ENCODE measurements at regions not wholly inside any gene's neighbourhood (a gene's known extent, or its start where the extent isn't known, plus 50 kb on each side); places are given as distances from the start of the nearest gene placed in this dataset.
A peak's percentile ranks its signal among the peaks of the same experiment; 100 is the strongest.

DNA sequence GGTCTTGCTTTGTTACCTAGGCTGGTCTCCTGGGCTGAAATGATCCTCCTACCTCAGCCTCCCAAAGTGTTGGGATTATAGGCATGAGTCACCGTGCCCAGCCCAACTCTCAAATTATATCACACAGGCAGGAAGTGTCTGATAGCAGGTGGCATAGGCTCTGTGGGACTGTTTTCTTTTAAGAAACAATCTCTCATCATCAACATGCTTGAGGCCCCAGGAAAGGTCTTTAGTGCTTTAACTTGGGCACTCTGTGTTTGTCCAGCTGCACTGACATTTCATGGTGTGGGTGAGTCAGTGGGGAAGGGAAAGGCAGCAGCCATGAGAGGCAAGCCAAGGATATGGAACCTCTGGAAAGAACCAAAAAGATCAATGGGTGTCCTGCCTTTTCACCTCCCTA is 88.1 kb upstream of the TSPAN5 start:
- no peak for ATAC-seq (ENCODE audit: low read depth)
- no peak overlapping the region for H3K27ac Mint-ChIP-seq

GRCh38 chr4:98745366-98745765 is 87.0 kb upstream of the TSPAN5 start:
- ATAC-seq (ENCODE audit: low read depth) (no peak), DNase-seq (ENCODE audit: low spot score in 2 of 2) (no peak)
- H3K27ac Mint-ChIP-seq = no peak overlapping the region
- peaks cover 11% of the 10 kb centered on the region for H3K4me1 Mint-ChIP-seq
- no peaks in the 10 kb centered on the region for H3K36me3 Mint-ChIP-seq
- H3K9me3 Mint-ChIP-seq = no peaks in the 10 kb centered on the region
- H3K4me3 Mint-ChIP-seq = no peak overlapping the region
- H3K27me3 Mint-ChIP-seq = no peaks in the 10 kb centered on the region

More for the DNA sequence above, 88.1 kb upstream of the TSPAN5 start:
- Mint-ChIP-seq H3K27me3 (no peaks in the 10 kb centered on the region), H3K9me3 (no peaks in the 10 kb centered on the region), H3K4me3 (no peak overlapping the region), H3K36me3 (no peaks in the 10 kb centered on the region), H3K4me1 (peaks cover 11% of the 10 kb centered on the region)
- DNase-seq (ENCODE audit: low spot score in 2 of 2) = no peak

GRCh38 chr4:98744372-98745150 is 86.2 kb upstream of the TSPAN5 start:
- DNase-seq (ENCODE audit: low spot score in 2 of 2) (no peak), ATAC-seq (ENCODE audit: low read depth) (no peak)
- H3K4me1 Mint-ChIP-seq = peaks cover 10% of the 10 kb centered on the region
- H3K9me3 Mint-ChIP-seq = no peaks in the 10 kb centered on the region
- no peaks in the 10 kb centered on the region for H3K36me3 Mint-ChIP-seq
- no peaks in the 10 kb centered on the region for H3K27me3 Mint-ChIP-seq
- no peak overlapping the region for H3K27ac Mint-ChIP-seq
- H3K4me3 Mint-ChIP-seq = no peak overlapping the region

- ATAC-seq (ENCODE audit: low read depth) (no peak), DNase-seq (ENCODE audit: low spot score in 2 of 2) (no peak)
- Mint-ChIP-seq H3K36me3 (no peaks in the 10 kb centered on the region), H3K27me3 (no peaks in the 10 kb centered on the region), H3K27ac (no peak overlapping the region), H3K4me1 (no peaks in the 10 kb centered on the region), H3K9me3 (peaks cover 5% of the 10 kb centered on the region), H3K4me3 (no peak overlapping the region)
Observed at GRCh38 chr4:98741952-98742351, 83.5 kb upstream of the TSPAN5 start.

- no peak for DNase-seq (ENCODE audit: low spot score in 2 of 2)
- H3K4me1 Mint-ChIP-seq = no peaks in the 10 kb centered on the region
- H3K27me3 Mint-ChIP-seq = peaks cover 1% of the 10 kb centered on the region
- H3K36me3 Mint-ChIP-seq = no peaks in the 10 kb centered on the region
- H3K9me3 Mint-ChIP-seq = peaks cover 5% of the 10 kb centered on the region
- ATAC-seq (ENCODE audit: low read depth) = no peak
- peak overlapping the region; percentile 19 for H3K27ac Mint-ChIP-seq
- H3K4me3 Mint-ChIP-seq = no peak overlapping the region
Observed at GRCh38 chr4:98739751-98740150, 81.3 kb upstream of the TSPAN5 start.

DNA sequence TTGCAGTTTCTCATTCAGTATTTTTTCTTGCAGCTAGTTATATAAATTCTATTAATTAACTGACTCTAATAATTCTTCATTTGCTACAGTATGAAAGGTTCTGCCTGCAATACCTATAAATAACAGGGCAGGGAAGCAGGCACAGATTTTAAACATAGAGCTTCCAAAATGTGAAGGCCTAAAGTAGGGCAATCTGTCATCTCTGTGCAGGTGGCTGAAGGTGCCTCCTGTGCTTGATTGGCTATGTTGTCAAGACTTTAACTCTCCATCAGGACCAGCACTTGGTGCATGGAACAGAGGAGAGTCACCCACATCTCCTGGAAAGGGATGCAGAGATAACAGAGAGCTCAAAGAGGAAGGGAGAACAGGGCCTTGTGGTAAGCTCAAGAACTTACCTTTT is 75.2 kb upstream of the TSPAN5 start:
- no peaks in the 10 kb centered on the region for H3K4me1 Mint-ChIP-seq
- H3K27me3 Mint-ChIP-seq = peaks cover 1% of the 10 kb centered on the region
- H3K4me3 Mint-ChIP-seq = no peak overlapping the region
- DNase-seq (ENCODE audit: low spot score in 2 of 2) (no peak), ATAC-seq (ENCODE audit: low read depth) (no peak)
- peaks cover 5% of the 10 kb centered on the region for H3K9me3 Mint-ChIP-seq
- no peaks in the 10 kb centered on the region for H3K36me3 Mint-ChIP-seq
- H3K27ac Mint-ChIP-seq = no peak overlapping the region

GRCh38 chr4:98728871-98729270 is 70.5 kb upstream of the TSPAN5 start:
- Mint-ChIP-seq H3K36me3 (peaks cover 7% of the 10 kb centered on the region), H3K4me3 (no peak overlapping the region), H3K4me1 (peaks cover 3% of the 10 kb centered on the region), H3K27ac (no peak overlapping the region), H3K9me3 (peaks cover 11% of the 10 kb centered on the region), H3K27me3 (peaks cover 1% of the 10 kb centered on the region)
- ATAC-seq (ENCODE audit: low read depth) = no peak
- no peak for DNase-seq (ENCODE audit: low spot score in 2 of 2)

GRCh38 chr4:98728433-98728832 is 70.0 kb upstream of the TSPAN5 start:
- DNase-seq (ENCODE audit: low spot score in 2 of 2) = no peak

GRCh38 chr4:98722000-98722399 is 63.6 kb upstream of the TSPAN5 start:
- no peak overlapping the region for H3K4me3 Mint-ChIP-seq
- H3K27ac Mint-ChIP-seq = no peak overlapping the region
- H3K27me3 Mint-ChIP-seq = peaks cover 5% of the 10 kb centered on the region
- H3K36me3 Mint-ChIP-seq = peaks cover 9% of the 10 kb centered on the region
- no peak for ATAC-seq (ENCODE audit: low read depth)
- H3K4me1 Mint-ChIP-seq = no peaks in the 10 kb centered on the region
- H3K9me3 Mint-ChIP-seq = peaks cover 14% of the 10 kb centered on the region
- no peak for DNase-seq (ENCODE audit: low spot score in 2 of 2)

More at GRCh38 chr4:98728433-98728832, 70.0 kb upstream of the TSPAN5 start:
- Mint-ChIP-seq H3K4me3 (no peak overlapping the region), H3K36me3 (peaks cover 7% of the 10 kb centered on the region), H3K9me3 (peaks cover 11% of the 10 kb centered on the region), H3K27ac (no peak overlapping the region), H3K4me1 (peaks cover 3% of the 10 kb centered on the region), H3K27me3 (peaks cover 1% of the 10 kb centered on the region)
- ATAC-seq (ENCODE audit: low read depth) = no peak

GRCh38 chr4:98720871-98721480 is 62.6 kb upstream of the TSPAN5 start:
- Mint-ChIP-seq H3K9me3 (peaks cover 11% of the 10 kb centered on the region), H3K4me1 (no peaks in the 10 kb centered on the region), H3K27ac (no peak overlapping the region), H3K27me3 (peaks cover 6% of the 10 kb centered on the region), H3K36me3 (peaks cover 9% of the 10 kb centered on the region), H3K4me3 (no peak overlapping the region)
- no peak for ATAC-seq (ENCODE audit: low read depth)
- DNase-seq (ENCODE audit: low spot score in 2 of 2) = no peak

GRCh38 chr4:98716796-98717195 is 58.4 kb upstream of the TSPAN5 start:
- DNase-seq (ENCODE audit: low spot score in 2 of 2) = no peak
- Mint-ChIP-seq H3K27ac (no peak overlapping the region), H3K36me3 (peaks cover 2% of the 10 kb centered on the region), H3K4me3 (no peak overlapping the region), H3K9me3 (peaks cover 1% of the 10 kb centered on the region), H3K4me1 (no peaks in the 10 kb centered on the region), H3K27me3 (peaks cover 6% of the 10 kb centered on the region)
- no peak for ATAC-seq (ENCODE audit: low read depth)

GRCh38 chr4:98712607-98713006 is 54.2 kb upstream of the TSPAN5 start:
- DNase-seq (ENCODE audit: low spot score in 2 of 2) = no peak
- H3K27me3 Mint-ChIP-seq = peaks cover 4% of the 10 kb centered on the region
- H3K9me3 Mint-ChIP-seq = peaks cover 6% of the 10 kb centered on the region
- no peaks in the 10 kb centered on the region for H3K4me1 Mint-ChIP-seq
- H3K27ac Mint-ChIP-seq = no peak overlapping the region
- no peak for ATAC-seq (ENCODE audit: low read depth)
- no peak overlapping the region for H3K4me3 Mint-ChIP-seq
- peaks cover 2% of the 10 kb centered on the region for H3K36me3 Mint-ChIP-seq

DNA sequence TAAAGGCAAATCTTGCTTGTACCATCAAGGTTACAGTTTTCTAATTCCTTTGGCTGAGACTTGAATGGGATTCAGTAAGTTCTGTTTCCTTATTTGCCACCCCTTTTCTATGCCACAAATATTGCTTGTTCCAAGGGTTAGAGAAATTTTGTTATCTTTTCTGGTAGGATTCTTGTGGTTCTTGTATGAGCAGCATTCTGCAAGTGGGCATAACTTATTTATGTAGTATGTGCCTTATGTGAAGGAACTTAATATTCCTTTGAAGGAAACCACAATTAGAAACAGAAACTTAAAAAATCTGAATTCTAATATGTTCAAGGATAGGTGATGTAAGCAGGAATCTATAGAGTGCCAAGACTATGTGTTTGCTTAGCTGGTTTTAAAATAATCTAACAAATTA is 53.1 kb upstream of the TSPAN5 start:
- no peak for ATAC-seq (ENCODE audit: low read depth)
- Mint-ChIP-seq H3K27me3 (peaks cover 4% of the 10 kb centered on the region), H3K4me3 (no peak overlapping the region), H3K36me3 (peaks cover 2% of the 10 kb centered on the region), H3K9me3 (peaks cover 6% of the 10 kb centered on the region), H3K4me1 (peaks cover 2% of the 10 kb centered on the region), H3K27ac (no peak overlapping the region)
- DNase-seq (ENCODE audit: low spot score in 2 of 2) = no peak

GRCh38 chr4:98710831-98711230 is 52.4 kb upstream of the TSPAN5 start:
- Mint-ChIP-seq H3K9me3 (peaks cover 10% of the 10 kb centered on the region), H3K27ac (no peak overlapping the region), H3K4me3 (no peak overlapping the region), H3K36me3 (peaks cover 2% of the 10 kb centered on the region), H3K4me1 (peaks cover 5% of the 10 kb centered on the region), H3K27me3 (peaks cover 1% of the 10 kb centered on the region)
- no peak for DNase-seq (ENCODE audit: low spot score in 2 of 2)
- no peak for ATAC-seq (ENCODE audit: low read depth)
